ENCODE measurements at regions not wholly inside any gene's neighbourhood (a gene's known extent, or its start where the extent isn't known, plus 50 kb on each side); places are given as distances from the start of the nearest gene placed in this dataset.

GRCh38 chr6:76330031-76330430, 257.6 kb upstream of the IMPG1 start:
- no peak for DNase-seq

DNA sequence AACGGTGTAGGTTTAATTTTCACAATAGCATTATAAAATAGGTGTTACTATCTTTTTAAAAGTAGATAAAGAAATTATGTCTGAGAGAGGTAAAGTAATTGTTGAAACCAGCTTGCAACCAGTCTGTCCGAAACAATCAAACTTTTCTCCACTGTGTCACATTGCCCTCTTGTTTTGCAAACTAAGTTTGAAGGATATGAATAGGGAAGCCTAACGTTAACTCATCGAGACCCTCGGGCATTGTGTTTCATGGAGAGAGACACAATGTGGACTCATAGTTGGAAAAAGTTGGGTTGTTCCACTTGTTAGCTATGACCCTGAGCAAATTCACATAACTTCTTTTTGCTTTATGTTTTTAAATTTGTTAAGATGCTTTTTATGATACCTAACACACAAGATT, 254.4 kb upstream of the IMPG1 start:
- no peak for DNase-seq

Measured in NCI-H510A treated with DMSO at 0.1 percent for 48 hours (cell line).